Activated CD4-positive, alpha-beta T cell treated with anti-CD3 and anti-CD28 coated beads for 4 hours (primary cell): ENCODE measurements at regions not wholly inside any gene's neighbourhood (a gene's known extent, or its start where the extent isn't known, plus 50 kb on each side); places are given as distances from the start of the nearest gene placed in this dataset.
"Not testable (repeated sequence)": the region's sequence is repeated elsewhere in the genome, so short reads cannot be mapped to it uniquely, and the experiment has no call there.

Experiments
- DNase-seq, 2 donors: peaks; one replicate each; pipeline ENCODE4 v3.0.0-alpha.2; 2020

DNA sequence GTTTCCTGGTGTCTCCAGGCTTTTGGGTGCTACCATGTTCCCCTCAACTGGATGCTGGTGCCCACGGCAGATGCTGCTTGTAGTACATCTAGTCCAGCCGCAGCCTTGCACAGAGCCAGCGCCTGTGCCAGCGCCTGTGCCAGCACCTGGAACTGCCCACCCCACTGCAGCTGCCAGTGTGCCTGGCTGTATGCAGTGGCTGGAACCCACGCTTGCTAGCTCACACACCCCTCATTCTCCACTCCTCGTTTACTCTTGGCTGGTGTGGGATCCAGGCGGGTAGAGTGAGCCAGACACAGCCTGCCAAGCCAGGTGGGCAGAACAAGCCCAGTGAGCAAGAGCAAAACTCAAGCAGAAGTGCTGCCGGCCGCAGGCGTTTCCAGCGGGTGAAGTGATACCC, 428.6 kb downstream of the SLITRK1 start:
- DNase-seq, result no peak

DNA sequence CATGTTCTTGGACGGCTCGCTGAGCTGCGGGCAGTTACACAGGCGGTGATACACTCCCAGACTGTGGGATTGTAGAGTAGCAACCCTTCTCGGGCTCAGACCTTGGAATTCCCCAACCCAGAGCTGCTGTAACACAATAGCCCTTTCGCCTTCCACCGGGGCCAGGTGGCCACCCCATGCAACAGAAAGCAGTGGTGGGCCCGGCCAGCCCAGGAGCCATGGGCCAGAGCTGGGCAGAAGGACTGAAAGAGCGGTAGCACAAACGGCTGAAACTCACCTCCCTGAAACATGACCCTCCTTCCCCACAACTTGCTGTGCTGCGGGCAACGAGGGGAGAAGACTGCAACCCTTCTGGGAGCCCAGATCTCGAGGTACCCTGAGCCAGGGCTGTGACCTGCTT, 429.0 kb downstream of the SLITRK1 start:
- DNase-seq, result no peak

- no peak for DNase-seq
These were observed 429.9 kb downstream of the SLITRK1 start for GRCh38 chr13:83452292-83452950.

- no peak for DNase-seq
These were observed 431.7 kb downstream of the SLITRK1 start for GRCh38 chr13:83450591-83450990.

DNA sequence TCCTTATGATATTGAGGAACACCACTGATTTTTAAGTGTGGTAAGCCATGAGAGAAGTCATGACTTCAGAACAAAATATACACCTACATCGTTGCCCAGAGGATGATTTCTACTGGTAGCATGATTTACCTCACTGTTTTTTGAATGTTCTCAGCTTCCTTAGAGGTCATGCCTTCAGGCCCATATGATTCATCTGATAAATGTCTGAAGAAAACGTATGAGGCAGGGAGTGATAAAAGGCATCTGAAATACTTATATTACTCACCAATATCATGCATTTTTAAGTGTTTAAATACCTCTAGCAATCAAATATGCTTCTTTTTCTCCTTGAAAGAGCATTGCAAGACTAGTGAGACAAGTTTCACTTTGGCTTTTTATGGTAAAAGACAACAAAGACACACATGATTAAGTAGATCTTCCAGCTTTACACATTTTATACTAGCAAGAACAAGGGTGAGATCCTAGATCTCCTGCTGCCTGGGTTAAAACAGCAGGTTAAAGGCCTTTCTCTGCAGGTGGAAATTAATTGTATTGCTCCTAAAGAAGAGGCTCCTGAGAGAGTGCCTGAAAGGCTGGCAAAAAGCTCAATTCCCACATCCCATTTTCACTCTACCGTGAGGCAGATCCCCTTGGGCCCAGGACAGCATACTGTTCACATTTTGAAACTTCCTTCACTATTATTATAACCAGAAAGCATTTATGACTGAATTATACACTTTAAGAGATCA, 432.4 kb downstream of the SLITRK1 start:
- no peak for DNase-seq

DNA sequence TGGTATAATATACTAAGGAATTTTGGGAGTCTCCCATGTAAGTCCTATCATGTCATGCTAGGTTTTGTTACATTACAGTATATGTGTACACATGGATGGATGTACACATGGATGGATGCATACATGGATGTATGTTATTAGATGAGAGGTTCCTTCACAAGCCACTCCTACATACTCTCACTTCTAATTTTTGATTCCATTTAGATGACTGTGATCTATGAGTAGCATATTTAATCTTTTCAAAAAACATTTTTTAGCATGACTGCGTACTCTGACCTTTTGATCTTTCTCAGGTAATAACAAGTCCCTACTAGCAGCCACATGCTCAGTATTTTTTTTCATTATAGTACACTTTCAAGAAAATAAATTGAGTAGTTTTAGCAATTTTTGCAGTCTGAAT, 441.8 kb downstream of the SLITRK1 start:
- DNase-seq, result no peak

- not testable (repeated sequence) for DNase-seq
These were observed 442.8 kb downstream of the SLITRK1 start for GRCh38 chr13:83439464-83439863.

GRCh38 chr13:83423861-83424260, 458.4 kb downstream of the SLITRK1 start:
- DNase-seq, result no peak

DNA sequence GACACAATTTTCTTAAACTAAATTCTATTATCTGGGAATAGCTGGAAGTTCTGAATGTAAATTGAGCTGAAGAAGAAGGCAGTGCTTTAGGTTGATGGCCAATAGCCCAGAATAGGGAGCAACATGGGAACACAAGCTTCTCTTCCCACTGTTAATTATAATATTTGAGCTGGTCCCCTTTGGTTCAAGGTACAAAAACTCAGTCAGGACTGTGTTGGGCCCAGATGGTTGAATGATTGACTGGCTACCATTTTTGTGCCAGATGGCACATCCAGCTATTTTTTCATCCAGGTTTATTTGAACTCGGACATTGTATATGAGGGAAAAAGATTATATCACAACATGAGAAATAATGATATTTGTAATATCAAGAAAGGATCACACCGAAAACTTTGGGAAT, 458.9 kb downstream of the SLITRK1 start:
- no peak for DNase-seq

GRCh38 chr13:83414393-83414792, 467.9 kb downstream of the SLITRK1 start:
- no peak for DNase-seq

GRCh38 chr13:83386609-83387008, 495.7 kb downstream of the SLITRK1 start:
- no peak for DNase-seq

DNA sequence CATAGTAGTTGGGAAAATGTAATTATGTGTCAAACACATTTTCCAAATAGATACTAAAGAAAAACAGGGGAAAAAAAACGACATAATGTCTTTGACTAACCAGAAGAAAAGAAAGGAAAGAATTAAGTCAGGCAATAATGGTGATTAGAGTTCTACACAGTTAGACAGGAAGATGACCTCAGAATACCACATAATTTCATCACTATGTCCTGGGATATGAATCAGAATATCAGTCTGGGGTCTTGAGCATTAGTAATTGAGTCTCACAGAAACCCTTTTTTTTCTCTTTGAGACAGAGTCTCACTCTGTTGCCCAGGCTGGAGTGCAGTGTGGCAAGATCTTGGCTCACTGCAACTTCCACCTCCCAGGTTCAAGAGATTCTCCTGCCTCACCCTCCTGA, 503.4 kb downstream of the SLITRK1 start:
- no peak for DNase-seq

GRCh38 chr13:83377491-83377890, 504.8 kb downstream of the SLITRK1 start:
- DNase-seq, result no peak

DNA sequence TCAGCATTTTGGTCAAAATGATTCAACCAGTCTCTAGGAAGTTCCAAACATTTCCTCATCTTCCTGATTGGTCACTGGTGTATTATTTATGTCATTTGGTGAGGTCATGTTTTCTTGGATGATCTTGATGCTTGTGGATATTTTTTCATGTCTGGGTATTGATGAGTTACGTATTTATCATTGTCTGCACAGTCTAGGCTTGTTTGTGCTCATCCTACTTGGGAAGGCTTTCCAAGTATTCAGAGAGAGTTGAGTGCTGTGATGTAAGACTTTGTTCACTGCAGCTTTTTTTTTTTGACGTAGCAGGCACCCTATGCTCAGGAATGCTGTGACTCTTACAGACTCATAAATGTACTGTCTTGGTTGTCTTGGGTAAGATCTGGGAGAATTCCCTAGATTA, 509.5 kb downstream of the SLITRK1 start:
- DNase-seq, result no peak

DNA sequence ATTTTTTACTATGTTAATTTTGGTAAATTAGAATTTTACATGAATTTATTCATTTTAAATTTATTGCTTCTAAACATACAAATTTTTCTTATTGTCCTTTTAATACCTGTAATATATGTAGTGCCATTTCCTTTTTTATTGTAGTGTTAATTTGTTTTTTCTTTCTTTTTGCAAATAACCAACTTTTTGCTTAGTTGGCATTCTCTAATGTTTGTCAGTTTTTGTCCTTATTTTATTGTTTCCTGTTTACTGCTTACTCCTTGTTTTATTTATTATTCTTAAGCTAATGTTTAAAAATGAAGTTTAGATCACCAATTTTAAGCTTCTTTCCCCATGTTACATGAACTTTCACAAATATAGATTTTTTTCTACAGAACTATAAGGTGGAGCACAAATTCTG, 516.6 kb downstream of the SLITRK1 start:
- DNase-seq, result no peak

GRCh38 chr13:83355041-83355440, 527.2 kb downstream of the SLITRK1 start:
- no peak for DNase-seq

- DNase-seq, result no peak
These were observed 529.9 kb downstream of the SLITRK1 start for GRCh38 chr13:83352391-83352790.

DNA sequence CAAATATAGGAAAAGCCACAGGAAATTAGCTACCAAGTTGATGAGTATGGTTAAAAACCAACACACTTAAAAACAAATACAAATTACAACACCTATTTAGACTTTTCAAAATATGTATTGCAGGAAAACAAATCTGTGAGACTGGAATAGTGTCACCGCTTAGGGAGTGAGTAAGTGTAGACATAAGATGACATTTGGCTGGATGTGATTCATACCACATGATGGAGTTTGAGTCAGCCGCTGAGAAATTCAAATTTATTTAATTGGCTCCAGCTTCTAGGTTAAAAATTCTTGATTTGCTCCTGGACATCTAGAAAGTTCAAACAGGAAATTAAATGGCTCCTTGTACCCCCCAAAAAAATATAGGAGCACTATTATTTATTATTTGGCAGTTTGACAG, 531.7 kb downstream of the SLITRK1 start:
- DNase-seq, result no peak

DNA sequence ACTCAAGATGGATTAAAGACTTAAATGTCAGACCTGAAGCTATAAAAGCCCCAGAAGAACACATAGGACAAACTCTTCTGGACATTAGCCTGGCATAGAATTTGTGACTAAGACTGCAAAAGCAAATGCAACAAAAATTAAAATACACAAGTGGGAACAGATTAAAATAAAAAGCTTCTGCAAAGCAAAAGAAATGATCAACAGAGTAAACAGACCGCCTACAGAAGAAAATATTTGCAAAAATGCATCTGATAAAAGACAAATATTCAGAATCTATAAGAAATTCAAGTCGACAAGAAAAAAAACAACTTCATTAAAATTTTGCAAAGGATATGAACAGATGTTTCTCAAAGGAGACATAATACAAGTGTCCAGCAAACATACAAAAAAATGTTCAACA, 537.8 kb downstream of the SLITRK1 start:
- DNase-seq, result no peak

DNA sequence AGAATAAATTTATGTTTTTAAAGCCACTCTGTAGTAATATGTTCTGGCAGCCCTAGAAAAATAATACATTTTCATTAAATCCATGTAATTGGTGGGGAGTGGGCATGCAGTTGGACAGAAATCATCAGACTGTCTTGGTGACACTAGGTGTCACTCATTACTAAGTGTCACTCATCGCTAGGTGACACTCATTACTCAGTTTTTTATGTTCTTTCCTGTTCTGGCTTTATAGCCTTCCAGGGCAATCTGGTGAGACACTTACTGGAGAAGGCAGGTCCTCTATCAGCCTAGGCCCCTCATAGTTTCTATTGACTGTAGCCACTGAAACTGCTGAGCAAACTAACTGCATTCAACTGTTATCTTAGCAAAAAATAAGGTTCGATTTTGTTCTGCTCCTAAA, 542.1 kb downstream of the SLITRK1 start:
- DNase-seq, result no peak

DNA sequence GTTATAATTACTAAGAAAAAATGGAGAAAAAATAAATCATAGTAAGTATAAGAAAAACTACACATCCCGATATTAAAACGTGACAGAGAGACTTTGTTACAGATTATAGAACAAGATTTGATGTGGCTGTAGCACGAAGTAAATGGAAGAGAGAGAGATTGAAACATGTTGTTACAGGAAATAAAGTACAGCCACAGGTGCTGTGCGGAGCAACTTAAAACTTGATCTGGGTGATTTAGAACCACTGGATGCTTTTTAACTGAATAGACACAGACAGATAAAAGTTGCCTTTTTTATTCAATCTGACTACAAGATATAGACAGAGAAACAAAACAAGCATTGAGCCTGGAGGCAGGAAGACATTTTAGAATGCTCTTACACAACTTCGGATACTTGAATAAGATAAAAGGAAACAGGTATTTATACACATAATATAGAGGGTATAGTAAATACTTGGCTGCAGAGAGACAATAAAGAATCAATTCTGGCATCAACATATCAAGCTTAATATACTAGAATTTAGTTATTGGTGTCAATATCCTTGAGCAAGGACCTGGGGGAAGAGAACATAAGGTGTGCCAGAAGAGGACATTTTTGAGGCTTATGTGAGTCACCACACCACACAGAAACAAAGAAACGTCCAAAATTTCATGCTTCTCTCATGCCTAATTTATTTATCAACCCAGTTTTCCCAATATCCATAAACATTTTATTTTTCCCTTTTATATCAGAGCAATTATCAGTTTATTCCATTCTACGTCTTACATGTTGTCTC, 548.5 kb downstream of the SLITRK1 start:
- no peak for DNase-seq

DNA sequence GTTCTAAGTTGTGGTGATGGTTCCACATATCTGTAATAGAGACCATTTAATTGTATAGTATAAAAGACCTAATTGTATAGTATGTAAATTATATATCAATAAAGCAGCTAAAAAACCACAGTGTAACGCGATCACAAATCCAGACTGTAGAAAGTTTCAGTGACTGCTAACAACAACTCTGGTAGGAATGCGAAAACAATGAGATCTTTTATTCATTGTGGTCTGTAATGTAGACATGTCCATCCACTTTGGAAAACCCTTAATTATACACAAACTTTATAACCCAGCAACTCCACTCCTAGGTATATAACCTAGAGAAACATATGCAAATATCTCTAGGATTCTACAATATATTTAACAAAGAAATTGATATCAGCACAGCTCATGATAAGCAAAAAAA, 549.5 kb downstream of the SLITRK1 start:
- DNase-seq, result no peak

DNA sequence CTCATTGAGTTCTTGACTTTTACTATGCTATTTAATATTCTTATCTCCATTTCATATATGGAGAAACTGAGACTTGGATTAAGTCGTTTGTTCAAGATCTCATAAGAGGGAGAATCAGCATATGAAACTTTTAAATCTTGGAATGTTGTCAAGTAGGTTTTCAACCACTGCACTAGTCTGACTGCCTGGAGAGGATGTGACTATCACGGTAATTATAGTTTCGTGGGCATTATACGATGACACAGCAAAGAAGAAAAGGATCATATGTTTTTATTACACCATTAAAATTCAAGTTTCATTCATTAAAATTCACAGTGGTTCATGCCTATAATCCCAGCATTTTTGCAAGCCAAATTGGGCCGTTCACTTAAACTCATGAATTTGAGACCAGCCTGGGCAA, 555.2 kb downstream of the SLITRK1 start:
- no peak for DNase-seq
